ENCODE measurements at regions not wholly inside any gene's neighbourhood (a gene's known extent, or its start where the extent isn't known, plus 50 kb on each side); places are given as distances from the start of the nearest gene placed in this dataset.

DNA sequence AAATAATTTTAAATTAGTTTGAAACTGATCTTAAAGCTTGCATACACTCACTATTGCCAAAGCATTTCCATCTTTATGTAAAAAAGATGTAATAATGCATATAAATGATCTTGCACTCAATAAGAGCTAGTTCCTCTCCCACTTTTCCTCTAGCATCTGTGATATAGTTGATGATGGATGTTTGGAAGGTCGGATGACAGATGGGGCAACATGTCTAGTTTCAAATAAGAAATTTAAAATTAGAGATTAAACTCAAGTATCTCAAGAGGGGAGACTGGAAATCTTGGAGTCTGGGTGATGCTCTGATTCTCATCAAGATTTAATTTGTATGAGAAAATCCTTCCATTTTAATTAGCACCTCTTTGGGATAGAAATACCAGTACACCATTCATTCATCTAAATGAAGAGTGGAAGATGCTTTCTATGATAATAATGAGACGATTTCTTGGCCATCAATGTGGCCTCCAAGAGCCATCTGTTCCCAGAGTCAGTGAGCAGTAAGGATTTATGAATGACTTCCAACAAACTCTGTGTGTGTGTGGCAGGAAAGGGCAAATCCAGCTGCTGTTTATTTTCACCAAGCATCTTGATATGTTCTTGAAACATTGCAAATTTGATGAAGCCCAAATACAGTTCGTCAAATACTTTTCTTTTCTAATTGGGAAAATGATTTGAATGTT, 616.3 kb upstream of the CDH8 start:
- no peak for DNase-seq (ENCODE audit: low spot score)

DNA sequence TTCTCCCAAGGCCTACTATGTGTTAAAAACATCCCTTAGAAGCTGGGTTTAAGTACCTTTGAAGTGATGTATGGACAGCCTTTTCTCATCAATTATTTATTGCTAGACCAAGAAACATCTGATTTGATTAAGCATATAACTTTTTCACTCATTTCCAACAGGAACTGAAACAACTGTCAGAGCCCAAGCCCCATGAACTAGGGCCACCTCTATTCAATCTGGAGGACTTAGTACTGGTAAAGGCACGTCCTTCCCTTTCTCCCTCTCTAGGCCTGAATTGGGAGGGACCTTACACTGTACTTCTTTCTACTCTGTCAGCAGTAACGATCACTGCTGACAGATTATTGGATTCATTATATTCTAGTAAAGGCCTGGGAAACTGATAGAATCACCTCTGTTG, 612.0 kb upstream of the CDH8 start:
- no peak for DNase-seq (ENCODE audit: low spot score)

DNA sequence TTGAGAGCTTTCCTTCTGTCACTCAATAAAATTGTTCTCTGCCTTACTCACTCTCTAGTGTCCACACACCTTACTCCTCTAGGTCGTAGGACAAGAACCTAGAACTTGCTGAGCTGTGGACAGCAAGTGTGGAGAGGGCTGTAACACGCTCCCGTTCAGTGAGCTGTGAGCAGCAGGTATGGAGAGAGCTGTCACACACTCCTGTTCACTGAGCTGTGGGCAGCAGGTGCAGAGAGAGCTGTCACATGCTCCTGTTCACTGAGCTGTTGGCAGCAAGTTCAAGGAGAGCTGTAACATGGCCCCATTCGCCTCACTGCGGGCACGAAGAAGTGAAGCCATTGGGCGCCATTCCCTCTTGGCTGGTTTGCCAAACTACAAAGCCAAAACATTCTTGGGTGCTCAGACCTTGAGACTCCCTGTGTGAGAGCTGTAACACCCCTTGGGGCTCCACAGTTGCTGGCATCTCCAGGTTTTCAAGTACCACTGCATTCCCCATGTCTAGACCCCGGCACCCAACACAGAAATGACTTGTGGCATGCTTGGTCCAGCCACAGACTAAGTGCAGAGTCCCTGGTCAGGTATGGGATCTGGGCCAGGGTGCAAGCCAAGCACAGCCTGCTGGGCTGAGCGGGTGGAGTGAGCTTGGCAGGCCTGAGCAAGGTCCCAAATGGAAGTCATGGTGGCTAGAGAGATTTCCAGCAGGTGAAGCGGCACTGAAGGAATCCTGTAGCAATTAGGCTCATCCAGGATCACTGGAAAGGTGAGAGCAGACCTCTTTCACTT, 608.0 kb upstream of the CDH8 start:
- no peak for DNase-seq (ENCODE audit: low spot score)

DNA sequence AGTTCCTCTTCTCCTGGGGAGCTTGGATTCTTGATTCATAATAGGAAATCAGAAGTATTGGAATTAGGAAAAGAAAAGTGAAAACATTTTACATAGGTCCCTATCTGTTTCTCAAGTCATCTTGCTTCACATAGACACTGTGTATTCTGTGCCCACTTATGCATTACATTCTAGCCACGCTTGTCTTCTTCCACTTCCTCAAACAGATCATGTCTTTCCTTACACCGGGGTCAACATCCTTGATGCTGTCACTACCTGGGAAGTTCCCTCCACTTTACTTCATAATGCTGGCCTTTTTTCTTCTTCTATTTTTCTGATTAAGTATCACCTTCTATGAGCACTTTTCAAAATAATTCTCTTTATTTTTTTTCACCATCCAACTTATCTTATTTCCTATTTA, 606.4 kb upstream of the CDH8 start:
- no peak for DNase-seq (ENCODE audit: low spot score)

DNA sequence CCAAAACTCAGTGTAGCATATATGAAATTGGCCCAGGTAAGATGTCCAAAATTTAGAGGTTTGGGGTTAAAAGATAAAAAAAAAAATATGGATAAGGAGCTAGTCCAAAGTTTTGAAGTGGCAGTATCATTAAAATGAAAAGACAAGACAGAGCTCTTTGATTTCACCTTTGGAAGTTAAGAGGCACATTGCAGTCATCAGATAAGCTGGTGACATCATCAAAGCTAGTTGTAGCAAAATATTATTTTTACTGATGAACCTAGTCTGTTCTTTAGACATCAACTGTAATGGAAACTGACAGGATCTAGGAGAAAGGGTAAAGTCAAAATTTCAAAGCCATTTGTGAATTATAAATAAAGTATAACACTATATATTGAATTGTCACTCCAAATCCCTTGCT, 603.7 kb upstream of the CDH8 start:
- no peak for DNase-seq (ENCODE audit: low spot score)

DNA sequence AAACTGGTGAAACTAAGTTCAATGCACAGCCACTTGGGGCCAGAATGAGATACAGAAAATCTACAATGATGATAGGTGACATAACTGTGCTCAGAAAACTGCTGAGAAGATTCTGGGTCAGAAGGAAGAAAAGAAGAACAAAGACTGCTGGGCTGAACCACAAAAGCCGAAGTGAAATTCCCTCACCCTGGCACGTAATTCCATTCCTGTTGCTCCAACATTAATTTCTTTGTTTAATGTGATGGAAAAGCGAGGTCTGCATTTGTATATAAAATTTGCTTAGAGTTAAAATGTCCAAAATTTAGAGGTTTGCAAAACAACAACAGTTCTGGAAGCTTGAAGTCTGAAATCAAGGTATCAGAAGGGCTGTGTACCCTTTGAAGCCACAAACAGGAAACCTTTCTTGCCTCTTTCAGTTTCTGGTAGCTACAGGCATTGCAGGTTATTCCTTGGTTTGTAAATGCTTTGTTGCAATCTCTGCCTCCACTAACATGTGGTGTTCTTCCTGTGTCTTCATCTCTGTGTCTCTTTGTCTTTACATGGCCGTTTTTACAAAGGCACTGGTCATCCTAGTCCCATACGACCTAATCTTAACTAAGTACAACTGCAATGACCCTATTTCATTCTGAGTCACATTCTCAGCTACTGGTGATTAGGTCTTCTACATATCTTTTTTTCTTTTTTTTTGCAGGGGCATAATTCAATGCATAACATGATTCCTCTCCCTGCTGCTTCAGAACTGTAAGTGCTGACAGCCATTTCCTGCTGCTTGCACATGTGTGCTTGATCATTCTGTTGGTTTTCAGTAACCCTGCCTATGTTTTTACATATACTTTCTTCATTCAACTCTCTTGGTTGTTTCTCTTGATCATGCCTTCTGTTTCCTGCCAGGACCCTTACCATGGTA, 603.0 kb upstream of the CDH8 start:
- no peak for DNase-seq (ENCODE audit: low spot score)

DNA sequence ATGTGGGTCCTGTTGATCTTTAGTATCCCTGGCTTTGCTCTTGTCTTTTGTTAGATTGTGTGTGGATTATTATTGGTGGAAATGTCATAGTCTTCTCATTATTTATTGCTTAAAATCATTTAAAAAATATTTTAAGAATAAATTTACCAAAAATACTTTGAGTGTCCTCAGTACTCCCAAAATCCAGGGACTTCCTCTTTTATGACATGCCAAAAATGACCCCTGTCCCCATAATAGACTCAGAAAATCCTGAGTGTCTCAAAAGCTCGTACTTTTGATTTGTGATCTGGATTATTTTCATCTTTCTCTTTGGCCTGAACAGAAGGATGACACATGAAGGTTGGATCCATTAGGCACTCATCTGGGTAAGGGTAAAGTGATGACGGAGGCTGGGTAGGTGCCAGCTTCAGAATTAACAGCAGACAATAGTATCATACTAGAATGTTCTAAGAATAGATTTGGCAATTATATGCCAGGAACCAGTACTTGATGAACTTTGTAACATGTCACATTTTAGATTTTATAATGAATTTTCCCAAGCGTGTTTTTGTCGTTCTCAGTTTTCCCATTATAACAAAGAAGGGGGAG, 602.2 kb upstream of the CDH8 start:
- no peak for DNase-seq (ENCODE audit: low spot score)

DNA sequence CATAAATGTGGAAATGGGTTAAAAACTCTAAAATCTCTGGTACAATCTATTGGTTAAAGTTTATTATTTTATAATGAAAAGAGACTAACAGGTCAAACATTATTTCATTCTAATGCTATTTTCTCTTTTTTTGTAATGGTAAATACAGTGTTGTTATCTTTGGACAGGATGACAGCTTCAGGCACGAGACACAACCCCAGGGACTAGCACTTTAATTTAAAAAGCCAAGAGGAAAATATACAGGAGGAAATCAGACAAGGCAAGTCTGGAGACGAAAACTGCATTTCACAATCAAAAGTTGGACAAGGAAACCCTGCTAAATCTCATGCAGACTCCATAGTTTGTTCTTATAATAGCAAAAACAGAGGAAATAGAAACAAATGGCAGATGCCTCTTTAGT, 589.1 kb upstream of the CDH8 start:
- DNase-seq (ENCODE audit: low spot score) = no peak

DNA sequence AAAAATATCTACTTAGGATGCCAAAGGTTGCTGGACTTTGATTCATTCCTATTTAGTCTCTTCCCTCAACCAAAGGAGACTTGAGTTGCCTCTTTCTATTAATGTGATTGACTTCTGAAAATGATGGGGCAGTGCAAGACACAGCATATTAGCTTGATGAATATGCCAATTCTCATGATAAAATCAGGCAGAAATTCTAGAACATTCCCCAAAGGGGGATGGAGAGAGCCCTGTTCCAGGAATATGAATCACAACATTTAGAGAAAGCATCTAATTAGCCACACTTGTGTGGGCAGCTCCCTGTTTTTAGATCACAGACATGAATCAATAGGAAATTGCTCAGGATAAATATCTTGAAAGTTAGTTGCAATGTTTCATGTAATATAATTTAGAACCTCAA, 584.0 kb upstream of the CDH8 start:
- no peak for DNase-seq (ENCODE audit: low spot score)

DNA sequence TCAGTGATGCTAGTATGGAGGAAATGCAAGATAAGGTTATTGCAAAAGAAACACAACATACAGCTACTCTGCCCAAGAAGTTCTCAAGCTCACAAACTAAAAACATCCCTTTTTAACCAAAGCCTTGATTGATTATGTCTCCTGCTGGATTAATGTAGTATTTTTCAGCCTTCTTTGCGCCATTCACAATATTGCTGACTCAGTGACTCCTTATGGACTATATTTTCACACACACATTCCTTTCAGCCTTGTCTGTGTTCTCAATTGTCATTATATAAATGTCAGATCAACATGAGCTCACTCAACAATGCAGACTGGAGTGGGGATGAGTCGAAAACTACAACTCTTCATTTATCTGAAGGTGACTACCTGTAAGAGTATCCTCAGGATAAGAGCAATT, 579.3 kb upstream of the CDH8 start:
- DNase-seq (ENCODE audit: low spot score) = no peak

DNA sequence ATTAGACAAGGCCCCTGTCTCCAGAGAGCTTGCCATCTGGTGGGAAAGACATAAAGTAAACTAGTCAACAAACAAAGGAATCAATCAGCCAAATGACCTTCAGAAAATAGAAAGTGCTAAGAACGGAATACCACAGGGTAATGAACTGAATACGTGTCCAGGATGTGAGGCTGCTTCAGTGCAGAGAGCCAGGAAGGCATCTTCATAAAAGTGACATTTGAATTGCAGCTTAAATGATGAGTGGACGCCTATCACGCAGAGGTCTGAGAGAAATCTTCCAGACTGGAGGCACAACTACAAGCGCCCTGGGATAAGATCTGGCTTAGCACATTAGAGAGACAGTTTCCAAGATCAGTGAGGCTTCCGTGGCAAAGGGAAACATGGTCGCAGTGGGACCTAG, 574.1 kb upstream of the CDH8 start:
- DNase-seq (ENCODE audit: low spot score) = no peak

DNA sequence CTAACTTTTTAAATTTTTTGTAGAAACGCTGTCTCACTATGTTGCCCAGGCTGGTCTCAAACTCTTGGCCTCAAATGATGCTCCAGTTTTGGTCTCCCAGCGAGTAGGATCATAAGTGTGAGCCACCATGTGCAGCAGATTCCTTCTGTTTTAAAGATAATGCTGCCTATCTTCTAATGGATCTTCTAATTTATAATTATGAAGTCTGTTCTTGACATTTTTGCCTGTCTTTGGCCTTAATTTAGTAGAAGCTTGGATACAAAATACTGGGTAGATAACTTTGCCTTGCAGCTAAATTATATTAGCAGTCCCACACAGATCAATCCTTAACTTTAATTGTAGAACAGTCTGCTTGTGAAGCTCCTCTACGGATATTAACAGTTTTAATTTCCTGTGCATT, 566.6 kb upstream of the CDH8 start:
- no peak for DNase-seq (ENCODE audit: low spot score)

DNA sequence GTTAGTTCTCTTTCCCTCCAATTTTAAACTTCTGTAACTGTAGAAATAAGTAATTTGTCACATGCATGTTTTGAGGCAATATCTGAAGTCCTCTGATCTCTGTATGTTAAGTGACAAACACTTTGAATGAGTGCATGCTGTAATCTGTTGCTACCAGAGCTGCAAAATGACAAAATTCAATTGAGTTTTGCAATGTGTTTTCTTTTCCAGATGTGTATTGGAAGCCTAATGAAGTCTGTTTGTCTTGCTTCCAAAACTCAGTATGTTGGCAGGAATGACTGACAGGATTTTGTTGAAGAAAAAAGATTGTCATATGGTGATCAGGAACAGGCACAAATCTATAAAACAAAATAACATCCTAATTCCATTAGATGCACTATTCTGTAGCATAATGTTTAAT, 561.6 kb upstream of the CDH8 start:
- DNase-seq (ENCODE audit: low spot score) = no peak

DNA sequence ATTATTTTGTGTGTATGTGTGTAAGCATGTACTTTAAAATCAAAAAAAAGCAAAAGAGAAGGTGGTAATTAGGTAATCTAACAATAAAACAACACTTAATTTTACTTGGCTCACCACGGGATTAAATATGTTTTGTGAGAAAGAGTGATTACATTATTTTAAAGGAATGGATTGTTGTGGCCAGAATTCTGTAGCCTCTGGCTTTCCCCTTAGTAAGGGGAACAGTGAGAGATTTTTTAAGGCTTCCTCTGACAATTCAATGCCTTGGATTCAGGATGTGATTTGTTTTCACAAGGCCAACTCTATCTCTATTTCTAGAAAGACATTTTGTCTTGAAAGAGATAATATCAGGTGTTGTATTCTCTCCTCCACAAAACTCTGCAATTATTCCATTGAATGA, 560.3 kb upstream of the CDH8 start:
- no peak for DNase-seq (ENCODE audit: low spot score)

DNA sequence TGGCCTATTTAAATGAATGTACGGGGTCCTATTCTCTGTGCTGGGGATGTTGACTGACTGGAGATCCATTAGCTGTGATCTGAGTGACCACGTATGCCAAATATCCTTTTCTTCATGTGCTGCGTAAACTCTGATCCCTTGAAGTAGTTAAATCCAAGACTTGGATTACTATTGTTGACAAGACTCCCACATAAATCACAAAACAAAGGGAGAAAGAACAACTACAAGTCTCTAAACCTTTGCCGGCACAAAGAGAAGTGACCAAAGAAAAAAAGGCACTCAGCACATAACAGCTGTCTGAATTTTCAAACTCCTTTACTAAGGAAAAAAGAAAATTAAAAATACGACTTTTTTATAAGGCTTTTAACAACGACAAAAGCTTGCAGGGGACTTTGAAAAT, 559.9 kb upstream of the CDH8 start:
- no peak for DNase-seq (ENCODE audit: low spot score)

DNA sequence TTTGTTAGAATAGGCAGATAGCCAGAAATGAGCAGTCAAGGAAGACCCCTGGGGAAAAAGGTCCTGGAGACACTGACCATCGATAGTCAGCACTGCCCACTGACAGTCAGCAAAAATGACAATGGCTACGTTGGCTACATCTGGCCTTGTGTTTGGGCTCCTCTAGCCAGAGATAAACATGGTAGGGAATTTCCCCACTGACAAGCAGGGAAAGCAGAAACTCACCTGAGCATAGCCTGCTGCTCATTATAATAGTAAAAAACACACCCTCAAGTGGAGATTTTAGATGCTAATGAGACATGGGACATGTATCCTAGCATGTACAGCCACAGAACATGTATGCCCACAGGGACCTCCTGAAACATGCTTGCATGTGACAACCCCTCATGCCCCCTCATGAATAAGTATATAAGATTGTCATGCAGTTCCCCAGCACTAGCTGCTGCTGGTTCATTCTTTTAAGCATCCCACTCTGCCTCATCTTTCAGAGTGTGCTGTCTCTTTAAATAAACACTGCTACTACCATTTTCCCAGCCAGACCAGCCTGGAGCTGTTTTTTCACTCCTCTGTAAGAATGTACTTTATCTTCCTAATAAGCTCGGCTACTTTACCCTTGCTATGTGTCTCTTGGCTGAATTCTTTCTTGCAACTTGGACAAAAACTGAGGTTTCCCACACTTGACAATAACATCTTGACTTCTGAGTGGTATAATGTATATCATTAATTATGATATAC, 550.1 kb upstream of the CDH8 start:
- no peak for DNase-seq (ENCODE audit: low spot score)

DNA sequence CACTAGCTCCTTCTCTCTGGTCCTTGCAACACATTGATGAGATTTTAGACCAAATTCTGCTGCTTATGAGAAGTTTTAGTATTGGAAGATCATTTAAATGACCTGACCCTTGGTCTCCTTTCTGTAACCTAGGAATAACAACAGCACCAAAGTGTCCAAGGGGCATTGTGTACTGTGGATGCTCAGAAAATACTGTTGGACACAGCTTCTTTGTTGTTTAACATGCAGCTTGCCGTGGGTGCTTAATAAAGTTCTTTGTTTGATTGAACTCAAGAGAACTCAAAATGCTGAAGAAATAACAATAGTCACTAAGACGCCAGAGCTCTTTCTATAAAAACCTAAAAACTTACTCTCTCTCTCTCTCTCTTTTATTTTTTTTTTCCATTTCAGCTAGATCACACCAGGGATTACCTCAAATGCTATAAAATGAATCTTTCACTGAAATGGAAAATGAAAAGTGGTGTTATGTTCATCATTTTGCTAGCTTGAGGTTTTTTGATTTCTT, 548.9 kb upstream of the CDH8 start:
- no peak for DNase-seq (ENCODE audit: low spot score)

DNA sequence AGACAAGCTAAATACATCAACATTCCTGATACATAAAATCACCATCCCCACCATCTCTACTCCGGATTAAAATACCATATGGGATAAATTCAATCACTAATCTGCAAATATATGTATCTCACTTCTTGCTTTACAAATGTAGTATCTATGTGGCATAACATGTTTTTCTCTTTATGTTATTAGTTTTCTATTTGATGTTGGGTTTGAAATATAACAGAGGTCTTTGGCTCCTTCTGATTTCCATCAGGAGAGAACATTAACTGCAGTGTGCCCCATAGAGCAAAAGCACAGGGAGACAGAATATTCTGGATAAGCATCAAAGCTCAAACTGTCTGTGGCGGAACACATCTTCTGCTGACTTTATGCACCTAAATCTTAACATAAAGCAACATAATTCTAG, 547.2 kb upstream of the CDH8 start:
- no peak for DNase-seq (ENCODE audit: low spot score)

DNA sequence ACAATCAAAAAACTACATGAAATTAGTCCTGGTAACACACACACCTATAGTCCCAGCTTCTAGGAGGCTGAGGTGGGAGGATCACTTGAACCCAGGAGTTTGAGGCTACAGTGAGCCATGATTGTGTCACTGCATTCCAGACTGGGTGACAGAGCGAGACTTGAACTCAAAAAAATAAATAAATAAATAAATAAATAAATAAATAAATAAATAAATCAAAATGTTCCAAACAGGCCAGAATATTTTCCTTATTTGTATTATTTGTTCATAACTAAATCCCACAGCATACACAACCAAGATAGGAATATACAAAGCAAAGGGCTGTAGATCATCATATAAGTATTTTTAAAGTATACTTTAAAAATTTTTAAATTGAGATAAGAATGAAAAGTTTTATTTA, 537.2 kb upstream of the CDH8 start:
- no peak for DNase-seq (ENCODE audit: low spot score)

DNA sequence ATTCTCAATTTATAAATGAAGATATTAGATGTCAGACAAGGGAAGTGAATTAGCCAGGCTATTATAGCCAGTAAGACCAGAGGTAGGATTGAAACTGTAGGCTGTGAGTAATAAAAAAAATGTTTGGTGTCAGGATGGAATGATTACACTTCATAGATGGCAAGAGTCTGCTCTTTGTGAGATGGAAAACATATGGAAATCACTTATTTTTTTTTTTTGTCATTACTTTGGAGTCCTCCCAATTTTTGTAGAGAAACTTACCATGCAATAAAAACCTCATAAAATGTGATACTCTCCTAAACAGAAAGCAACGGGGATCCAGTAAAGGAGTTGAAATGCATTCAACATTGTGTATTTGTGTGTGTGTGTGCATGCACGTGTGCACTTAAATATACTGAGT, 532.7 kb upstream of the CDH8 start:
- no peak for DNase-seq (ENCODE audit: low spot score)

DNA sequence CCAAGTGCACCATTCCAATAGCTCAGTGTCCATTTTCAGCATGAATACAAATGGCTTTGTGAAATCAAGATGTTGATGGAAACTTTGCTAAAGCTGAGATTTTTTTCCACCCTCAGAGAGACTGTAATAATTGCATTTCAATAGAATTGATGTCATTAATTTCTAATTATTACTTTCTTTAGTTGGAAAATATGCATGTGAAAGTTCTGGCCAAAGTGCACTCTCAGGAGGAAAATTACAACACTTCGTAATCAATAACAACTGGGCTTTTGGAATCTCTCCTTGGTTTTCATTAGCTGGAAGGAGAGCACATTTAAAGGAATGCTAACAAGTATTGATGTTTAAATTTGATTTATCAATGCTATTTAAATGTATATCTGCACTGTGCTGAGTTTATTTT, 529.5 kb upstream of the CDH8 start:
- no peak for DNase-seq (ENCODE audit: low spot score)

DNA sequence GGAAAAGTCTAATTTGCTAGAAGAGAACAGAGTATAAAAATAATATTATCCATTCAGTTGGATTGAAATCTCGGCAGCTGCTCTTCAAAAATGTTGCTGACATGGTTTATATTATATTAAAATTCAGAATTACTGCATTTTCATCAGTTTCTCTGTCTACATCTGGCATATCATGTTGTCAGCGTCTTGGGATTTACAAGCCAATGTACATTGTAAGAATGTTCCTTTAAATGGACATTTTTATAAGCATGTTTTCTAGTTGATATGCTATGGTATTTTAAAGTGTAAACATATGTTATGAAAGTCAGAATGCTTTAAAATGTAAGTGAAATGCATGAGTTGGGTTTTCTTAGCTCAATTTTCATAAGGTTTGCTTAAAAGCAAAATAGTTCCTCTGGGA, 528.1 kb upstream of the CDH8 start:
- DNase-seq (ENCODE audit: low spot score) = no peak

Data from HuH-7 (cell line).